SU-DHL-6 (cell line): ENCODE measurements at regions not wholly inside any gene's neighbourhood (a gene's known extent, or its start where the extent isn't known, plus 50 kb on each side); places are given as distances from the start of the nearest gene placed in this dataset.

Experiments used
- EZH2phosphoT487 ChIP-seq: fragments of 200-600 bp; sonication (generic), shearing (Covaris generic); conservative IDR thresholded peaks from 2 replicates; pipeline ENCODE4 v1.6.1; 2018; ENCODE audit warnings: mild to moderate bottlenecking, antibody characterized with exemption, low read length, moderate library complexity, mixed read lengths
- TF ChIP-seq, protein P1 (sequence below): fragments of 200-600 bp; sonication (generic); IDR thresholded peaks from one replicate; pipeline ENCODE4 v1.5.1; 2017; ENCODE audit warnings: antibody characterized with exemption, mild to moderate bottlenecking, low read length, moderate library complexity; ENCODE audit not compliant: insufficient read depth, poor library complexity, severe bottlenecking

DNA sequence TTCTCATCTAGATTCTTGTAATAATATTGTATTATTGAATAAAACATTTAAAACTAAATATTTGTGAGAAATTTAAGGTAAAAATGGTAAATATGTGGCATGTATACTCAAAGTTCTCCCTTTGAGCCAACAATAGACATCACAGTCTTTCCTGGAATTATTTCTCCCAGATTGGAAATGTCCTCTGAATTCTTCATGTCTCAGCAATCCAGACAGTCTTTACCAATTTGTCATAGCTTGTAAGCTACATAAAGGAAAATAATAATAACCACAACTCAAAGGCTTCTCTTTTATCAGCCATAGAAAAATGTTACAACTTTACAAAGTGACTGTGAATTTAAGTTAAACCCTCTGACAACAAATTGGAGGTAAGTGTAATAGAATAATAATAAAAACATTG, 784.9 kb downstream of the EPHA4 start:
- TF ChIP-seq, protein P1, sequence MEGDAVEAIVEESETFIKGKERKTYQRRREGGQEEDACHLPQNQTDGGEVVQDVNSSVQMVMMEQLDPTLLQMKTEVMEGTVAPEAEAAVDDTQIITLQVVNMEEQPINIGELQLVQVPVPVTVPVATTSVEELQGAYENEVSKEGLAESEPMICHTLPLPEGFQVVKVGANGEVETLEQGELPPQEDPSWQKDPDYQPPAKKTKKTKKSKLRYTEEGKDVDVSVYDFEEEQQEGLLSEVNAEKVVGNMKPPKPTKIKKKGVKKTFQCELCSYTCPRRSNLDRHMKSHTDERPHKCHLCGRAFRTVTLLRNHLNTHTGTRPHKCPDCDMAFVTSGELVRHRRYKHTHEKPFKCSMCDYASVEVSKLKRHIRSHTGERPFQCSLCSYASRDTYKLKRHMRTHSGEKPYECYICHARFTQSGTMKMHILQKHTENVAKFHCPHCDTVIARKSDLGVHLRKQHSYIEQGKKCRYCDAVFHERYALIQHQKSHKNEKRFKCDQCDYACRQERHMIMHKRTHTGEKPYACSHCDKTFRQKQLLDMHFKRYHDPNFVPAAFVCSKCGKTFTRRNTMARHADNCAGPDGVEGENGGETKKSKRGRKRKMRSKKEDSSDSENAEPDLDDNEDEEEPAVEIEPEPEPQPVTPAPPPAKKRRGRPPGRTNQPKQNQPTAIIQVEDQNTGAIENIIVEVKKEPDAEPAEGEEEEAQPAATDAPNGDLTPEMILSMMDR = no peak
- TF ChIP-seq EZH2phosphoT487 = no peak
